A673 (cell line): ENCODE measurements at regions not wholly inside any gene's neighbourhood (a gene's known extent, or its start where the extent isn't known, plus 50 kb on each side); places are given as distances from the start of the nearest gene placed in this dataset.

ENCODE experiments used
- BruUV-seq: library from RNA; stranded (reverse); fragments of 400-500 nt; replicated peaks from 2 replicates; lab custom pipeline; 2021; lab: Mats Ljungman, UMichigan
- CTCF ChIA-PET: fragments of 300-600 bp; sonication (Branson Sonifier 250); formaldehyde crosslinking; loops from one replicate; lab custom pipeline; 2022; ENCODE audit warnings: antibody characterized with exemption; lab: Charles Lee
- POLR2A ChIA-PET: fragments of 300-600 bp; sonication (Branson Sonifier 250); formaldehyde crosslinking; loops from one replicate; lab custom pipeline; 2022; ENCODE audit warnings: antibody characterized with exemption; ENCODE audit not compliant: low non-redundant PET; lab: Charles Lee
- DNase-seq: peaks from one replicate; pipeline ENCODE4 v3.0.0-alpha.2; 2015; ENCODE audit warnings: low spot score
- H3K27ac ChIP-seq: fragments of 200-600 bp; sonication (generic); 2 replicates; pipeline ENCODE4 v1.5.1; 2016; ENCODE audit warnings: mixed run types, low read depth, mild to moderate bottlenecking, mixed read lengths, antibody characterized with exemption, low read length; ENCODE audit not compliant: poor library complexity, severe bottlenecking
- H3K27me3 ChIP-seq: fragments of 200-600 bp; sonication (generic); replicated peaks from 2 replicates; pipeline ENCODE4 v1.6.1; 2017; ENCODE audit warnings: mixed run types, low read depth, mild to moderate bottlenecking, mixed read lengths, antibody characterized with exemption, low read length; ENCODE audit not compliant: insufficient read depth, poor library complexity
- H3K36me3 ChIP-seq: fragments of 200-600 bp; sonication (generic); 2 replicates; pipeline ENCODE4 v1.6.1; 2016; ENCODE audit warnings: mixed run types, mild to moderate bottlenecking, mixed read lengths, antibody characterized with exemption, low read length; ENCODE audit not compliant: insufficient read depth, poor library complexity, severe bottlenecking
- H3K4me1 ChIP-seq: fragments of 200-600 bp; sonication (generic); 2 replicates; pipeline ENCODE4 v1.6.1; 2017; ENCODE audit warnings: mixed run types, mild to moderate bottlenecking, mixed read lengths, antibody characterized with exemption, low read length; ENCODE audit not compliant: insufficient read depth, poor library complexity, severe bottlenecking
- H3K4me3 ChIP-seq: fragments of 200-600 bp; sonication (generic); 2 replicates; pipeline ENCODE4 v1.5.1; 2016; ENCODE audit warnings: low read depth, mixed run types, mild to moderate bottlenecking, mixed read lengths, low read length; ENCODE audit not compliant: poor library complexity, severe bottlenecking
- H3K9me3 ChIP-seq: fragments of 200-600 bp; sonication (generic); 2 replicates; pipeline ENCODE4 v1.6.1; 2016; ENCODE audit warnings: mixed run types, low read depth, mild to moderate bottlenecking, mixed read lengths, antibody characterized with exemption, low read length; ENCODE audit not compliant: poor library complexity, severe bottlenecking
- EZH2 ChIP-seq: fragments of 200-600 bp; sonication (generic); IDR thresholded peaks from 2 replicates; pipeline ENCODE4 v1.6.1; 2017; ENCODE audit warnings: borderline replicate concordance, low read depth, mild to moderate bottlenecking, mixed read lengths, antibody characterized with exemption, low read length; ENCODE audit not compliant: poor library complexity, severe bottlenecking
- intact Hi-C: fragments of 100-400 bp; cut with micrococcal nuclease; formaldehyde crosslinking; loops from one replicate; pipeline ENCODE4 v1.10.0; 2022; ENCODE audit not compliant: unreplicated experiment
- TF ChIP-seq, protein P1 (sequence below): fragments of 300-800, 200-600 bp; sonication (generic); conservative IDR thresholded peaks from 2 replicates; pipeline ENCODE4 v1.5.1; 2017; ENCODE audit warnings: low read depth, mild to moderate bottlenecking, antibody characterized with exemption, low read length, moderate library complexity, mixed read lengths

DNA sequence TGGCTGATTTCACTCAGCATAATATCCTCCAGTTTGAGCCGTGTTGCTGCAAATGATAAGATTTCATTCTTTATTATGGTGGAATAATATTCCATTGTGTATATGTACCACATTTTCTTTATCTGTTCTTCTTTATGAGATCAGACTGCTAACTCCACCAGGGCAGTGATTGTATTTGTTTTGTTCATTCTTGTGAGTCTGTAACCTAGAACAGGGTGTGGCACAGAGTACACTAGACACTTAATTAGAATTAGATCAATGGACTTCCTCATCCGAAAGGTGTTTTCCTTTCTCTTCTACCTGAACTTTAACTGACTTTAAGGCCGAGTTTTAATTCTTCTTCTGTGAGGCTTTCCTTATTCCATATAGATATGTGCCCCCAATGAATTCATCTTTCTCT, 551.0 kb downstream of the SNAPC1 start:
- Histone ChIP-seq H3K27ac (no peak overlapping the region), H3K4me3 (no peak overlapping the region), H3K4me1 (peaks cover 9% of the 10 kb centered on the region), H3K27me3 (no peaks in the 10 kb centered on the region), H3K9me3 (no peaks in the 10 kb centered on the region), H3K36me3 (no peaks in the 10 kb centered on the region)
- CTCF ChIA-PET = no interaction called here
- POLR2A ChIA-PET = no interaction called here
- no peak for DNase-seq
- TF ChIP-seq, protein P1, sequence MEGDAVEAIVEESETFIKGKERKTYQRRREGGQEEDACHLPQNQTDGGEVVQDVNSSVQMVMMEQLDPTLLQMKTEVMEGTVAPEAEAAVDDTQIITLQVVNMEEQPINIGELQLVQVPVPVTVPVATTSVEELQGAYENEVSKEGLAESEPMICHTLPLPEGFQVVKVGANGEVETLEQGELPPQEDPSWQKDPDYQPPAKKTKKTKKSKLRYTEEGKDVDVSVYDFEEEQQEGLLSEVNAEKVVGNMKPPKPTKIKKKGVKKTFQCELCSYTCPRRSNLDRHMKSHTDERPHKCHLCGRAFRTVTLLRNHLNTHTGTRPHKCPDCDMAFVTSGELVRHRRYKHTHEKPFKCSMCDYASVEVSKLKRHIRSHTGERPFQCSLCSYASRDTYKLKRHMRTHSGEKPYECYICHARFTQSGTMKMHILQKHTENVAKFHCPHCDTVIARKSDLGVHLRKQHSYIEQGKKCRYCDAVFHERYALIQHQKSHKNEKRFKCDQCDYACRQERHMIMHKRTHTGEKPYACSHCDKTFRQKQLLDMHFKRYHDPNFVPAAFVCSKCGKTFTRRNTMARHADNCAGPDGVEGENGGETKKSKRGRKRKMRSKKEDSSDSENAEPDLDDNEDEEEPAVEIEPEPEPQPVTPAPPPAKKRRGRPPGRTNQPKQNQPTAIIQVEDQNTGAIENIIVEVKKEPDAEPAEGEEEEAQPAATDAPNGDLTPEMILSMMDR = no peak
- TF ChIP-seq EZH2 = no peak
- intact Hi-C loops = no loop called here
- no TSS peak for BruUV-seq

DNA sequence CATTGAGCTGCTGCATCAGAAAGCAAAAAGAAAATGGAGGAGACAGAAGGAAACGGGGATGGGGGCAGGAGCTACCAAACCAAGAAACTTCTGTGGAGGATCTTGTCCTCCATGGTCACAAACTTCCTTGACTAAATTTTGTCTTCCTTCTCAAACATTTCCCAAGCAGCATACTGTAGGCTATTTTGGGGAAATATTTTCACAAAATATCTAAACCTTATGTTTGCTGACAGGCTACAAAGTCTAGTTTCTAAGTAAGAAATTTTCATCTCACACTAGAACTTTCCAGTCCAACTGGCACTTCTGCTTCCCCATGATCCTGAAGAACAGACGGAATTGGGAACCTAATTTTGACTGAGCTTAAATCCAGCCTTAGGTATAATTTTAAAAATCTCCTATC, 552.0 kb downstream of the SNAPC1 start:
- BruUV-seq = no TSS peak
- POLR2A ChIA-PET = no interaction called here
- CTCF ChIA-PET = no interaction called here
- no peaks in the 10 kb centered on the region for H3K4me1 ChIP-seq
- intact Hi-C loops = no loop called here
- no peaks in the 10 kb centered on the region for H3K36me3 ChIP-seq
- no peak overlapping the region for H3K27ac ChIP-seq
- H3K27me3 ChIP-seq = no peaks in the 10 kb centered on the region
- no peaks in the 10 kb centered on the region for H3K9me3 ChIP-seq
- no peak for DNase-seq
- H3K4me3 ChIP-seq = no peak overlapping the region
- TF ChIP-seq EZH2 = no peak
- TF ChIP-seq, protein P1 = no peak

DNA sequence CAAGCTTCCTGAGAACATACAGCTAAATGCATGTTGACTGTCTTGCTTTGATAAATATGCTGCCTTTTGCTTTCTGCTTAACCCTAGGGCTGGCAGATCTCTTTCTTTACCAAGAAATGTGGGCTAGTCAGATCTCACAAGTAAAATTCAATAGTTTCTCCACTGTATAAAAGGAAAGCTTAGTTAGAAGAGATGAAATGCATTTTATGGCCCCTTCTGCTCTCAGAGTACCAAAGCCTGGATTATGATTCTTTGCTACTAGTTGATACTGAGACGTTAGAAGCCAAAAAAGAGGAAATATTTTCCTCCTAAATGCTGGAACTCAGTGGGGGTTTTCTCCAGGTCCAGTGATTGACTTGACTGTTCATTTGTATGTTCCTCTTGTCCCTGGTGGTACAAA, 552.7 kb downstream of the SNAPC1 start:
- no peak for TF ChIP-seq EZH2
- intact Hi-C loops = no loop called here

DNA sequence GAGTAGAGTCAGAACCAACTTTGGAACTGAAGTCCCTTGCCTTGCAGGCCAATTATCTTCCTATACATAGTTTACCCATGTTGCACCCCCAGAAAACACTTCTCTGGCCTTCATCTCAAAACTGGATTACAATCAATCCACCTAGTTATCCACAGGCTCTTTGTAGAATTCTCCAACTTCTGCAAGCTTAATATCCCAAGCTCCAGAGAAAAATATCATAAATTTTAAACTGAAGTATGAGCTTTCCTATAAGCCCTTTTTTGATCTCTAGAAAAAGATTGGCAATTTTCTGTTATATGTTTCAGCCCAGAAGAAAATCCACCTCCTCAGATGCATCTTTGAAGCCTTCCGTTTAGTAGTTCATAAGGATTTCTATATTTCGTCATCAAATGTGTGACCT, 553.4 kb downstream of the SNAPC1 start:
- Histone ChIP-seq H3K27ac (no peak overlapping the region), H3K4me3 (no peak overlapping the region), H3K4me1 (no peaks in the 10 kb centered on the region), H3K27me3 (no peaks in the 10 kb centered on the region), H3K36me3 (no peaks in the 10 kb centered on the region), H3K9me3 (no peaks in the 10 kb centered on the region)
- ChIA-PET POLR2A (no interaction called here), CTCF (no interaction called here)
- TF ChIP-seq, protein P1 = no peak
- no peak for TF ChIP-seq EZH2
- intact Hi-C loops = no loop called here
- no TSS peak for BruUV-seq
- no peak for DNase-seq

More for the DNA sequence above, 552.7 kb downstream of the SNAPC1 start:
- CTCF ChIA-PET = no interaction called here
- Histone ChIP-seq H3K27me3 (no peaks in the 10 kb centered on the region), H3K9me3 (no peaks in the 10 kb centered on the region), H3K27ac (no peak overlapping the region), H3K36me3 (no peaks in the 10 kb centered on the region), H3K4me3 (no peak overlapping the region), H3K4me1 (no peaks in the 10 kb centered on the region)
- DNase-seq = no peak
- BruUV-seq = no TSS peak
- POLR2A ChIA-PET = no interaction called here
